Neural progenitor cell (in vitro differentiated cells): ENCODE measurements at regions not wholly inside any gene's neighbourhood (a gene's known extent, or its start where the extent isn't known, plus 50 kb on each side); places are given as distances from the start of the nearest gene placed in this dataset.

ENCODE experiments used
- EZH2 ChIP-seq: fragments of 200-600 bp; sonication (generic); IDR thresholded peaks from 2 replicates; pipeline ENCODE4 v1.6.1; 2017; ENCODE audit warnings: antibody characterized with exemption, mild to moderate bottlenecking, moderate library complexity
- EZH2phosphoT487 ChIP-seq: fragments of 200-600 bp; sonication (generic); IDR thresholded peaks from 2 replicates; pipeline ENCODE4 v1.6.1; 2017; ENCODE audit warnings: antibody characterized with exemption
- TF ChIP-seq, protein P1 (sequence below): fragments of 200-600 bp; sonication (generic); IDR thresholded peaks from 2 replicates; pipeline ENCODE4 v1.5.1; 2017; ENCODE audit warnings: antibody characterized with exemption, mild to moderate bottlenecking

DNA sequence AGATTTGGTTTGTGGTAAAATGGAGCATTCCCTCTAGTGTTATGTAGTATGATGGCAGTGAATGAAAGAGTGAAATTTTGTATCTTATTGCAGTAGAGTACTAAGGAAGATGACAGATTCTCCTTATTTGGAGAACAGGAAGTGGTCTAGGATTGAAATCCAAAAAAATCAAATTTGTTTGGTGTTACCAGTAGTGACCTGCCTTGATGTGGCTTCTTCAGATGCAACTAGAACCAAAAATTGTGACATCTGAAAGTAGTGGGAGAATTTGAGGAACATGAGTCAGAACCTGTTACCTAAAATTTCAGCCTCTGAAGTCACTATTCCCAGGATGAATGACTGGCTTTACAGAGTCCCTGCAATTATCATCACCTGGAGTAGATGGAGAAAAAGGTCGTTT, 165.9 kb downstream of the KLF5 start:
- TF ChIP-seq, protein P1, sequence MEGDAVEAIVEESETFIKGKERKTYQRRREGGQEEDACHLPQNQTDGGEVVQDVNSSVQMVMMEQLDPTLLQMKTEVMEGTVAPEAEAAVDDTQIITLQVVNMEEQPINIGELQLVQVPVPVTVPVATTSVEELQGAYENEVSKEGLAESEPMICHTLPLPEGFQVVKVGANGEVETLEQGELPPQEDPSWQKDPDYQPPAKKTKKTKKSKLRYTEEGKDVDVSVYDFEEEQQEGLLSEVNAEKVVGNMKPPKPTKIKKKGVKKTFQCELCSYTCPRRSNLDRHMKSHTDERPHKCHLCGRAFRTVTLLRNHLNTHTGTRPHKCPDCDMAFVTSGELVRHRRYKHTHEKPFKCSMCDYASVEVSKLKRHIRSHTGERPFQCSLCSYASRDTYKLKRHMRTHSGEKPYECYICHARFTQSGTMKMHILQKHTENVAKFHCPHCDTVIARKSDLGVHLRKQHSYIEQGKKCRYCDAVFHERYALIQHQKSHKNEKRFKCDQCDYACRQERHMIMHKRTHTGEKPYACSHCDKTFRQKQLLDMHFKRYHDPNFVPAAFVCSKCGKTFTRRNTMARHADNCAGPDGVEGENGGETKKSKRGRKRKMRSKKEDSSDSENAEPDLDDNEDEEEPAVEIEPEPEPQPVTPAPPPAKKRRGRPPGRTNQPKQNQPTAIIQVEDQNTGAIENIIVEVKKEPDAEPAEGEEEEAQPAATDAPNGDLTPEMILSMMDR: no peak
- no peak for TF ChIP-seq EZH2
- no peak for TF ChIP-seq EZH2phosphoT487
